ENCODE measurements at regions not wholly inside any gene's neighbourhood (a gene's known extent, or its start where the extent isn't known, plus 50 kb on each side); places are given as distances from the start of the nearest gene placed in this dataset.

DNA sequence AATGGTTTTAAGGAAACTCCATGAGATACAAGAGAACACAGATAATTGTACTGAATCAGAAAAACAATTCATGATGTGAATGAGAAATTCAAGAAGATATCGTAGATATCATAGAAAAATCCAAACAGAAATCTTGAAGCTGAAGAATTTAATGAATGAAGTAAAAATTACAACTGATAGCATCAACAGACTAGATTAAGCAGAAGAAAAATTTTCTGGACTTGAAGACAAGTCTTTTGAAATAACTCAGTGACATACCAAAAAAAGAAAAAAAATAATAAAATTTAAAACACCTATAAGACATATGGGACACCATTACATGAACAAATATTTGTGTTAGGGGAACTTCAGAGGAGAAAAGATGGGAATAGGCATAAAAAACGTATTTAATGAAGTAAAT lies 122.8 kb upstream of the SYT10 start:
- POLR2A ChIA-PET: no interaction called here
- TF ChIP-seq, protein P1, sequence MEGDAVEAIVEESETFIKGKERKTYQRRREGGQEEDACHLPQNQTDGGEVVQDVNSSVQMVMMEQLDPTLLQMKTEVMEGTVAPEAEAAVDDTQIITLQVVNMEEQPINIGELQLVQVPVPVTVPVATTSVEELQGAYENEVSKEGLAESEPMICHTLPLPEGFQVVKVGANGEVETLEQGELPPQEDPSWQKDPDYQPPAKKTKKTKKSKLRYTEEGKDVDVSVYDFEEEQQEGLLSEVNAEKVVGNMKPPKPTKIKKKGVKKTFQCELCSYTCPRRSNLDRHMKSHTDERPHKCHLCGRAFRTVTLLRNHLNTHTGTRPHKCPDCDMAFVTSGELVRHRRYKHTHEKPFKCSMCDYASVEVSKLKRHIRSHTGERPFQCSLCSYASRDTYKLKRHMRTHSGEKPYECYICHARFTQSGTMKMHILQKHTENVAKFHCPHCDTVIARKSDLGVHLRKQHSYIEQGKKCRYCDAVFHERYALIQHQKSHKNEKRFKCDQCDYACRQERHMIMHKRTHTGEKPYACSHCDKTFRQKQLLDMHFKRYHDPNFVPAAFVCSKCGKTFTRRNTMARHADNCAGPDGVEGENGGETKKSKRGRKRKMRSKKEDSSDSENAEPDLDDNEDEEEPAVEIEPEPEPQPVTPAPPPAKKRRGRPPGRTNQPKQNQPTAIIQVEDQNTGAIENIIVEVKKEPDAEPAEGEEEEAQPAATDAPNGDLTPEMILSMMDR (IDR thresholded peaks at IDR 0.05; ENCODE audit: control extremely low read depth, extremely low read depth, low read depth, missing control alignments): no peak
- no peak for DNase-seq (ENCODE audit: extremely low spot score)
- CTCF ChIA-PET: no interaction called here

DNA sequence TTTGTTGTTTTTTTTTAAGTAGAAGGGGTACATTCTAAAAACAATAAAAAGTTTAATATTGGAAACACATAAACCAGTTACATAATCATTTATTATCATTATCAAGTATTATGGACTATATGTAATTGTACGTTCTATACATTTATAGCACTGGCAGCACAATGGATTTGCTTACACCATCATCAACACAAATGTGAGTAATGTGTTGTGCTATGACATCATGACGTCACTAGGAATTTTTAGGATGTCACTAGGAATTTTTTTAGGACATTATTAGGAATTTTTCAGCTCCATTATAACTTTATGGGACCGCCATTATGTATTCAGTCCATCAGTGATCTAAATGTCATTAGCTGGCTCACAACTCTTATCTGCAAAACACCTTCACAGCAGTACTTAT lies 126.8 kb upstream of the SYT10 start:
- no peak for DNase-seq (ENCODE audit: extremely low spot score)
- ChIA-PET POLR2A (no interaction called here), CTCF (interaction anchor here (0.8 to 1.0 kb wide), 2 partner anchors 11 to 16 kb away, joined by 3 read pairs; no protein-coding TSS in a partner anchor)
- TF ChIP-seq, protein P1 (IDR thresholded peaks at IDR 0.05; ENCODE audit: control extremely low read depth, extremely low read depth, low read depth, missing control alignments): no peak

DNA sequence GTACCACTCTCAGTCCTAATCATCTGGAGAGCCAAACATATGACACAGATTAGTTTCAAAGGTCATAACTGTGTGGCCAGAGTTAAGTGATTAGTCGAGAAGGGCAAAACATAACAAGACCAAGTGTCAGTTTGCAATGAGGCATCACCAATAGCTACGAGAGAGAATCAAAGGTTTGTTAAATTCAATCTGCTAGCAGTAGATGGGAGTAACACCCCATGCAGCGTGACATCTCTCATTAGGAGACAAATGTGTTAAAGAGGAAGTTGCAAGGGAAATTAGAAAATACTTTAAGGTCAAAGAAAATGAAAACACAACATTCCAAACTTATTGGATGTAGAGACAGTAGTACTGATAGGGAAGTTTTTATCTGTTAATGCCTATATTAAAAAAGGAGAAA lies 135.7 kb upstream of the SYT10 start:
- POLR2A ChIA-PET: no interaction called here
- CTCF ChIA-PET: no interaction called here
- DNase-seq (ENCODE audit: extremely low spot score): no peak
- TF ChIP-seq, protein P1 (IDR thresholded peaks at IDR 0.05; ENCODE audit: control extremely low read depth, extremely low read depth, low read depth, missing control alignments): no peak

DNA sequence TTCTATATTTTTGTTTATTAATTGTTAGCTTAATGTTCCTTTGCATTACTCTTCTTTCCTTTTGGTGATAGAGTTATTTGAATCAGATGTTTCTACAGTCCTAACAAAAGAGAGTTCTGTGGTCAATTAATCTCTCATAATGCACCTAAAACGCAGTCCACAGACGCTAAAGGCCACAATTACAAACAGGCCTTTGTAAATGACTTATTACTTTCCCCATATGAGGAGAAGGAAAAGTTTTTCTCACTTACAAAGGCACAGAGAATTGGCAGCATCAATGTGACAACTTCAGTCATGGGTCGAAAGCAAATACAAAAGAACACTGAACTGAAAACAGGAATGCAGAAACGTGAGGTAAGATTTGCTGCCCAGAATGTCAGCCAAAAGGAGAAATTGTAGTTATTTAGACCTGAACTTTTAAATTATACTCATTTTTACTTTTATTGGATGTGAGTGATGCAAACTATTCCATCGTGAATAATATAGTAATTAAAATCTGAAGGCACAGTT lies 142.0 kb upstream of the SYT10 start:
- no peak for DNase-seq (ENCODE audit: extremely low spot score)
- ChIA-PET CTCF (interaction anchor here (0.8 kb wide), 1 partner anchor 15 kb away, joined by 3 read pairs; no protein-coding TSS in a partner anchor), POLR2A (no interaction called here)
- TF ChIP-seq, protein P1 (IDR thresholded peaks at IDR 0.05; ENCODE audit: control extremely low read depth, extremely low read depth, low read depth, missing control alignments): no peak

DNA sequence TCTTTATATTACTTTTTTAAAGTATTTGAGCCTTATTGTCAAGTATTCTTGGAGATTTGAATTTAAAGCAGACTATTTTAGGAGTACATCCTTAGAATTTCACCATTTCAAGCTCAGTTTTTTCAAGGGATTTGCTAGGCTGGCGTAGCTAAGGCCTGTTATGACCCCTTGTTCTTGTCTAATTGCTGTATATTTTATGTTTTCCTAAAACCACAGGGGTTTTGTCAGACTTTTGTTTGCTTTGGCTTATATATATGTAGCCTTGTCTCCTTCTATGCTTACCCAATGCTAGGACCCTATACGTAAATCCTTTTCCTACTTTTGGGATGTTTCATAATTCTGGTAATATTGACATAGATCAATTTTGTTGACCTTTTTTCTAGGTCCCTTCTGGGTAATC lies 147.0 kb upstream of the SYT10 start:
- CTCF ChIA-PET: no interaction called here
- TF ChIP-seq, protein P1 (IDR thresholded peaks at IDR 0.05; ENCODE audit: control extremely low read depth, extremely low read depth, low read depth, missing control alignments): no peak
- POLR2A ChIA-PET: no interaction called here
- DNase-seq (ENCODE audit: extremely low spot score): no peak

DNA sequence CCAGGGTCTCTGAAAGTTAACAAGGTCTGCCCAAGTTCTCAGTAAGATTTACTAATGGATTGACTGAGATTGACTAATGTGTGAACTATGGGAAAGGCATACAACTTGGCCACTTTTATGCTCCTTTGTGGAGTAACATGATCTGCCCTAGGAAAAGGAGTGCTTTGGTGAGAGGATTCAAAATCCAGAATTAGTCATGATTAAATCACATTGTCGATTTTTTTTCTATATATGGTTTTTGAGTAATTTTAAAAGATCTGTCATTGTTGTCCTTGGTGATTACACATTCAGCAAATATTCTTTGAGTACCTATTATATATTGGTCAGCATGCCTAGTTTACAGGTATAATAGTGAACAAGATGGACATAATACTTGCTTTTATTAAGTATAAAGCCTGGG lies 147.7 kb upstream of the SYT10 start:
- ChIA-PET CTCF (interaction anchor here (0.8 to 1.1 kb wide), 2 partner anchors 9 to 53 kb away, joined by 3 read pairs; no protein-coding TSS in a partner anchor), POLR2A (no interaction called here)
- TF ChIP-seq, protein P1 (IDR thresholded peaks at IDR 0.05; ENCODE audit: control extremely low read depth, extremely low read depth, low read depth, missing control alignments): no peak
- no peak for DNase-seq (ENCODE audit: extremely low spot score)

Data from GM10248 (cell line).